ENCODE measurements at regions not wholly inside any gene's neighbourhood (a gene's known extent, or its start where the extent isn't known, plus 50 kb on each side); places are given as distances from the start of the nearest gene placed in this dataset.
A peak's percentile ranks its signal among the peaks of the same experiment; 100 is the strongest.

GRCh38 chr10:78752221-78752620 is 316.5 kb upstream of the ZMIZ1 start:
- no peak for DNase-seq
- no peak overlapping the region for H3K27ac ChIP-seq (ENCODE audit: low read depth in 1 of 2, low read length in 1 of 2)
- no peaks in the 10 kb centered on the region for H3K36me3 ChIP-seq (ENCODE audit: control insufficient read depth in 4 of 4, insufficient read depth in 4 of 4, low read length in 4 of 4)
- no peak overlapping the region for H3K9ac ChIP-seq (ENCODE audit: insufficient read depth in 1 of 2, low read length in 2 of 2)
- no peaks in the 10 kb centered on the region for H3K27me3 ChIP-seq (ENCODE audit: control insufficient read depth in 3 of 3, insufficient read depth in 3 of 3, low read length in 2 of 3)
- no peaks in the 10 kb centered on the region for H3K9me3 ChIP-seq (ENCODE audit: control insufficient read depth in 4 of 4, insufficient read depth in 3 of 4, low read length in 3 of 4)
- H3K4me1 ChIP-seq (ENCODE audit: control insufficient read depth in 5 of 5, insufficient read depth in 5 of 5, low read length in 5 of 5), result peaks cover 0 to 20% (median 8%) of the 10 kb centered on the region in 5 donors
- ATAC-seq (ENCODE audit: insufficient read depth, low FRiP score), result no peak
- no peak for TF ChIP-seq CTCF (IDR thresholded peaks at IDR 0.05; ENCODE audit: control extremely low read depth, extremely low read depth)
- WGBS, 2 donors, result 41 to 54% methylated on average over 3 of the region's 3 CpGs
- no peak overlapping the region for H3K4me3 ChIP-seq

- Histone ChIP-seq H3K27ac (ENCODE audit: low read depth in 1 of 2, low read length in 1 of 2) (no peak overlapping the region), H3K4me1 (ENCODE audit: control insufficient read depth in 5 of 5, insufficient read depth in 5 of 5, low read length in 5 of 5) (peaks cover 0 to 20% (median 8%) of the 10 kb centered on the region in 5 donors), H3K27me3 (ENCODE audit: control insufficient read depth in 3 of 3, insufficient read depth in 3 of 3, low read length in 2 of 3) (no peaks in the 10 kb centered on the region), H3K4me3 (no peak overlapping the region), H3K36me3 (ENCODE audit: control insufficient read depth in 4 of 4, insufficient read depth in 4 of 4, low read length in 4 of 4) (no peaks in the 10 kb centered on the region), H3K9me3 (ENCODE audit: control insufficient read depth in 4 of 4, insufficient read depth in 3 of 4, low read length in 3 of 4) (no peaks in the 10 kb centered on the region), H3K9ac (ENCODE audit: insufficient read depth in 1 of 2, low read length in 2 of 2) (no peak overlapping the region)
- ATAC-seq (ENCODE audit: insufficient read depth, low FRiP score) (no peak), DNase-seq (no peak)
- no peak for TF ChIP-seq CTCF (IDR thresholded peaks at IDR 0.05; ENCODE audit: control extremely low read depth, extremely low read depth)
- WGBS, 2 donors, result 85 to 86% methylated on average over 4 of the region's 4 CpGs
These were observed 316.1 kb upstream of the ZMIZ1 start for GRCh38 chr10:78752708-78753107.

- no peak for TF ChIP-seq CTCF (IDR thresholded peaks at IDR 0.05; ENCODE audit: control extremely low read depth, extremely low read depth)
- H3K4me1 ChIP-seq (ENCODE audit: control insufficient read depth in 5 of 5, insufficient read depth in 5 of 5, low read length in 5 of 5), result peaks cover 0 to 20% (median 8%) of the 10 kb centered on the region in 5 donors
- H3K27me3 ChIP-seq (ENCODE audit: control insufficient read depth in 3 of 3, insufficient read depth in 3 of 3, low read length in 2 of 3), result no peaks in the 10 kb centered on the region
- no peak overlapping the region for H3K9ac ChIP-seq (ENCODE audit: insufficient read depth in 1 of 2, low read length in 2 of 2)
- H3K27ac ChIP-seq (ENCODE audit: low read depth in 1 of 2, low read length in 1 of 2), result no peak overlapping the region
- WGBS, 2 donors, result 23 to 34% methylated on average over 11 of the region's 11 CpGs
- ATAC-seq (ENCODE audit: insufficient read depth, low FRiP score), result no peak
- H3K9me3 ChIP-seq (ENCODE audit: control insufficient read depth in 4 of 4, insufficient read depth in 3 of 4, low read length in 3 of 4), result no peaks in the 10 kb centered on the region
- H3K4me3 ChIP-seq, result no peak overlapping the region
- peak; percentile 82 to 87 (median 86) for DNase-seq
- H3K36me3 ChIP-seq (ENCODE audit: control insufficient read depth in 4 of 4, insufficient read depth in 4 of 4, low read length in 4 of 4), result no peaks in the 10 kb centered on the region
These were observed 314.3 kb upstream of the ZMIZ1 start for GRCh38 chr10:78754269-78755062.

Data from lung (tissue), 11 donors.